ENCODE measurements at regions not wholly inside any gene's neighbourhood (a gene's known extent, or its start where the extent isn't known, plus 50 kb on each side); places are given as distances from the start of the nearest gene placed in this dataset.

- TF ChIP-seq CTCF (IDR thresholded peaks at IDR 0.05) (no peak), POLR2A (IDR thresholded peaks at IDR 0.05) (no peak)
- no peak overlapping the region for H3K4me3 ChIP-seq
- no peak overlapping the region for H3K27ac ChIP-seq
- no peaks in the 10 kb centered on the region for H3K36me3 ChIP-seq
- WGBS (ENCODE audit: insufficient coverage, low coverage, low lambda C conversion rate, missing lambda C conversion rate), result 78% methylated on average over 1 of the region's 1 CpG
- ATAC-seq (no peak), DNase-seq (no peak)
- peaks cover 0 to 11% of the 10 kb centered on the region in 2 donors for H3K27me3 ChIP-seq
- no peaks in the 10 kb centered on the region for H3K9me3 ChIP-seq
- no peaks in the 10 kb centered on the region for H3K4me1 ChIP-seq
- intact Hi-C loops (cut with DNase I), result no loop called here
These were observed 74.7 kb upstream of the PLPP4 start for GRCh38 chr10:120382360-120382759.

GRCh38 chr10:120385992-120386391 is 71.0 kb upstream of the PLPP4 start:
- H3K27me3 ChIP-seq, result peaks cover 0 to 11% of the 10 kb centered on the region in 2 donors
- WGBS (ENCODE audit: insufficient coverage, low coverage, low lambda C conversion rate, missing lambda C conversion rate), result 56% methylated on average over 4 of the region's 4 CpGs
- H3K27ac ChIP-seq, result no peak overlapping the region
- no peak for TF ChIP-seq POLR2A (IDR thresholded peaks at IDR 0.05)
- TF ChIP-seq CTCF (IDR thresholded peaks at IDR 0.05), result no peak
- H3K36me3 ChIP-seq, result no peaks in the 10 kb centered on the region
- no peaks in the 10 kb centered on the region for H3K4me1 ChIP-seq
- intact Hi-C loops (cut with DNase I), result no loop called here
- DNase-seq, result no peak
- no peaks in the 10 kb centered on the region for H3K9me3 ChIP-seq
- no peak for ATAC-seq
- H3K4me3 ChIP-seq, result no peak overlapping the region

- no peaks in the 10 kb centered on the region for H3K4me1 ChIP-seq
- no peak for ATAC-seq
- no peak overlapping the region for H3K4me3 ChIP-seq
- intact Hi-C loops (cut with DNase I), result no loop called here
- TF ChIP-seq POLR2A (IDR thresholded peaks at IDR 0.05) (no peak), CTCF (IDR thresholded peaks at IDR 0.05) (no peak)
- H3K27me3 ChIP-seq, result peaks cover 0 to 11% of the 10 kb centered on the region in 2 donors
- no peak overlapping the region for H3K27ac ChIP-seq
- H3K9me3 ChIP-seq, result no peaks in the 10 kb centered on the region
- DNase-seq, result no peak
- no peaks in the 10 kb centered on the region for H3K36me3 ChIP-seq
These were observed 70.1 kb upstream of the PLPP4 start for GRCh38 chr10:120386896-120387295.

- peaks cover 0 to 11% of the 10 kb centered on the region in 2 donors for H3K27me3 ChIP-seq
- ATAC-seq (no peak), DNase-seq (no peak)
- H3K27ac ChIP-seq, result no peak overlapping the region
- no peak overlapping the region for H3K4me3 ChIP-seq
- no peak for TF ChIP-seq CTCF (IDR thresholded peaks at IDR 0.05)
- TF ChIP-seq POLR2A (IDR thresholded peaks at IDR 0.05), result no peak
- H3K4me1 ChIP-seq, result no peaks in the 10 kb centered on the region
- intact Hi-C loops (cut with DNase I), result no loop called here
- 47% methylated on average over 2 of the region's 2 CpGs for WGBS (ENCODE audit: insufficient coverage, low coverage, low lambda C conversion rate, missing lambda C conversion rate)
- H3K9me3 ChIP-seq, result no peaks in the 10 kb centered on the region
- H3K36me3 ChIP-seq, result no peaks in the 10 kb centered on the region
These were observed 69.7 kb upstream of the PLPP4 start for GRCh38 chr10:120387326-120387725.

- H3K9me3 ChIP-seq, result no peaks in the 10 kb centered on the region
- DNase-seq (no peak), ATAC-seq (peak in 3 of 4 donors; percentile 47 to 66 (median 52))
- TF ChIP-seq POLR2A (IDR thresholded peaks at IDR 0.05) (no peak), CTCF (IDR thresholded peaks at IDR 0.05) (no peak)
- no peaks in the 10 kb centered on the region for H3K27me3 ChIP-seq
- intact Hi-C loops (cut with DNase I), result no loop called here
- H3K4me3 ChIP-seq, result no peak overlapping the region
- H3K27ac ChIP-seq, result no peak overlapping the region
- H3K36me3 ChIP-seq, result no peaks in the 10 kb centered on the region
- WGBS (ENCODE audit: insufficient coverage, low coverage, low lambda C conversion rate, missing lambda C conversion rate), result 27% methylated on average over 1 of the region's 4 CpGs
- no peaks in the 10 kb centered on the region for H3K4me1 ChIP-seq
These were observed 64.8 kb upstream of the PLPP4 start for GRCh38 chr10:120392245-120392644.

Data from right lobe of liver (tissue), 6 donors.